ENCODE measurements at regions not wholly inside any gene's neighbourhood (a gene's known extent, or its start where the extent isn't known, plus 50 kb on each side); places are given as distances from the start of the nearest gene placed in this dataset.
A peak's percentile ranks its signal among the peaks of the same experiment; 100 is the strongest.

DNA sequence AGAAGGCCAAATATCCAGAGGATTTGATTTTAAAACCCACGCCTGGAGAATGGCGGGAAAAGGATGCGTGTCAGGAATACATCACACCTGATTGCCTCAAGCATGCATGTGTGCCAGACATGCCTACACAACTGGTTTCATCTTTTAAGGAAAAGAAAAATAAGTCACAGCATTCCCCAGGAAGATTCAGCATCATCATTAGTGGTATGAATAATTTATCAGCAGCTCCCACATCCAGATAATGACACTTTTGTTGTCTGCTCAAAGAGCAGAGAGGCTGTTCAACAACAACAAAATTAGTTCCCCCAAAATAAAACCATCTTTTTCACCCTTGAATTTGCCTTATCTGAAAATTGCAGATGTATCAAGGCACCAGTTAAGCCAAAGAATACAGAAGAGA lies 328.6 kb upstream of the C1orf87 start:
- no peak for TF ChIP-seq YY1 (IDR thresholded peaks at IDR 0.05; ENCODE audit: low read depth, low read length)
- TF ChIP-seq, protein P1, sequence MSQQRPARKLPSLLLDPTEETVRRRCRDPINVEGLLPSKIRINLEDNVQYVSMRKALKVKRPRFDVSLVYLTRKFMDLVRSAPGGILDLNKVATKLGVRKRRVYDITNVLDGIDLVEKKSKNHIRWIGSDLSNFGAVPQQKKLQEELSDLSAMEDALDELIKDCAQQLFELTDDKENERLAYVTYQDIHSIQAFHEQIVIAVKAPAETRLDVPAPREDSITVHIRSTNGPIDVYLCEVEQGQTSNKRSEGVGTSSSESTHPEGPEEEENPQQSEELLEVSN (IDR thresholded peaks at IDR 0.05): 0 out of 2 replicates have a peak, but pooled peaks have one; percentile 25
- Histone ChIP-seq H2BK15ac (ENCODE audit: low read length) (no peak overlapping the region), H3K4me1 (replicated peaks in 1 of 4; ENCODE audit: control insufficient read depth in 3 of 4, insufficient read depth in 4 of 4, low read length in 3 of 4) (no peaks in the 10 kb centered on the region), H2BK20ac (ENCODE audit: low read length) (no peak overlapping the region), H3K79me1 (ENCODE audit: low read depth, low read length) (no peaks in the 10 kb centered on the region), H3K9ac (replicated peaks in 1 of 4; ENCODE audit: extremely low read depth in 1 of 4, low read depth in 3 of 4, low read length in 3 of 4) (no peak overlapping the region), H3K4me2 (ENCODE audit: insufficient read depth in 1 of 2, low read depth in 2 of 2, low read length in 2 of 2) (no peak overlapping the region), H3K27me3 (replicated peaks in 1 of 4; ENCODE audit: control insufficient read depth in 3 of 4, extremely low read depth in 1 of 4, insufficient read depth in 3 of 4, low read length in 3 of 4) (peaks cover 0 to 1% (median 0%) of the 10 kb centered on the region in 4 experiments; a peak in 1 of 7 replicates), H3K14ac (ENCODE audit: insufficient read length) (no peak overlapping the region), H3K36me3 (ENCODE audit: control insufficient read depth in 2 of 4, insufficient read depth in 4 of 4, low read length in 3 of 4) (no peaks in the 10 kb centered on the region), H2BK12ac (ENCODE audit: low read depth, low read length) (no peak overlapping the region), H3K23me2 (ENCODE audit: low read depth, low read length) (no peaks in the 10 kb centered on the region), H4K8ac (ENCODE audit: extremely low read depth, insufficient read depth, low read length) (no peak overlapping the region), H4K91ac (replicated peaks; ENCODE audit: insufficient read length, low read length) (no peak overlapping the region), H3K27ac (ENCODE audit: low read depth, low read length) (no peak overlapping the region), H2BK120ac (replicated peaks; ENCODE audit: low read depth, low read length) (no peak overlapping the region), H4K5ac (ENCODE audit: insufficient read length, low read depth, low read length) (no peak overlapping the region), H2AK5ac (ENCODE audit: low read depth, low read length) (no peak overlapping the region), H3K4ac (replicated peaks; ENCODE audit: insufficient read length, low read depth, low read length) (no peak overlapping the region), H3K79me2 (ENCODE audit: control insufficient read depth in 1 of 2, insufficient read depth in 2 of 2, low read length in 2 of 2) (no peaks in the 10 kb centered on the region), H3K23ac (ENCODE audit: insufficient read length) (no peak overlapping the region), H3K56ac (replicated peaks; ENCODE audit: insufficient read length, low read depth, low read length) (no peak overlapping the region), H4K20me1 (replicated peaks in 1 of 2; ENCODE audit: control insufficient read depth in 1 of 2, insufficient read depth in 2 of 2, low read length in 2 of 2) (no peaks in the 10 kb centered on the region), H2AFZ (ENCODE audit: low read length) (no peak overlapping the region), H3K9me3 (ENCODE audit: insufficient read depth in 2 of 2, low read depth in 1 of 2, low read length in 1 of 2) (peaks cover 0 to 2% of the 10 kb centered on the region in 2 experiments; a peak in 1 of 4 replicates), H3K4me3 (ENCODE audit: extremely low read depth in 1 of 4, insufficient read depth in 2 of 4, low read depth in 3 of 4, low read length in 4 of 4) (no peak overlapping the region), H2BK5ac (ENCODE audit: low read depth, low read length) (no peak overlapping the region), H3K18ac (ENCODE audit: extremely low read depth, low read length) (no peak overlapping the region)
- no peak for DNase-seq (ENCODE audit: low read depth in 1 of 2, low spot score in 2 of 2)
- POLR2A ChIA-PET (ENCODE audit: partially characterized antibody): no interaction called here
- WGBS, 2 experiments (ENCODE audit: extremely low coverage in 1 of 2, insufficient coverage in 1 of 2, insufficient read length in 1 of 2, insufficient replicate concordance in 2 of 2, low coverage in 1 of 2, low lambda C conversion rate in 2 of 2, missing lambda C conversion rate in 1 of 2): 93% methylated on average over 3 of the region's 3 CpGs; no CpG with 5 or more reads in 1 of the 2 experiments
- CTCF ChIA-PET (ENCODE audit: partially characterized antibody): interaction anchor here (0.7 kb wide), 1 partner anchor 1373 kb away, joined by 3 read pairs; no protein-coding TSS in a partner anchor
- no peak for FAIRE-seq
